ENCODE measurements at regions not wholly inside any gene's neighbourhood (a gene's known extent, or its start where the extent isn't known, plus 50 kb on each side); places are given as distances from the start of the nearest gene placed in this dataset.
A peak's percentile ranks its signal among the peaks of the same experiment; 100 is the strongest.

- 0 to 5% methylated on average over 1 of the region's 1 CpG for WGBS, 2 experiments (ENCODE audit: low coverage in 1 of 2, low lambda C conversion rate in 2 of 2, missing lambda C conversion rate in 2 of 2)
- in situ Hi-C loops (cut with MboI), result no loop called here
- Histone ChIP-seq H2AFZ (no peak overlapping the region), H3K4me3 (no peak overlapping the region), H3K9ac (no peak overlapping the region), H3F3A (ENCODE audit: insufficient read depth) (no peaks in the 10 kb centered on the region), H3K27me3 (replicated peaks; ENCODE audit: insufficient read depth) (no peaks in the 10 kb centered on the region), H3K36me3 (ENCODE audit: low read depth) (no peaks in the 10 kb centered on the region), H4K20me1 (ENCODE audit: insufficient read depth) (no peaks in the 10 kb centered on the region), H3K9me2 (ENCODE audit: insufficient read depth) (no peaks in the 10 kb centered on the region), H3K79me2 (ENCODE audit: insufficient read depth) (no peaks in the 10 kb centered on the region), H3K4me1 (ENCODE audit: insufficient read depth) (no peaks in the 10 kb centered on the region), H3K4me2 (ENCODE audit: unreplicated experiment) (no peak overlapping the region), H3K9me3 (ENCODE audit: low read depth) (no peaks in the 10 kb centered on the region), H3K27ac (no peak overlapping the region)
- no peak for TF ChIP-seq EZH2 (IDR thresholded peaks at IDR 0.05; ENCODE audit: insufficient read depth, poor library complexity, severe bottlenecking)
- peak; percentile 1 for DNase-seq
These were observed 290.1 kb downstream of the HINT1 start for GRCh38 chr5:130874861-130875417.

GRCh38 chr5:130871346-130872086 lies 293.5 kb downstream of the HINT1 start:
- no peaks in the 10 kb centered on the region for H4K20me1 ChIP-seq (ENCODE audit: insufficient read depth)
- H3F3A ChIP-seq (ENCODE audit: insufficient read depth), result no peaks in the 10 kb centered on the region
- in situ Hi-C loops (cut with MboI), result no loop called here
- no peak overlapping the region for H3K9ac ChIP-seq
- no peaks in the 10 kb centered on the region for H3K27me3 ChIP-seq (replicated peaks; ENCODE audit: insufficient read depth)
- no peak overlapping the region for H2AFZ ChIP-seq
- no peak overlapping the region for H3K4me2 ChIP-seq (ENCODE audit: unreplicated experiment)
- H3K4me3 ChIP-seq, result no peak overlapping the region
- no peaks in the 10 kb centered on the region for H3K79me2 ChIP-seq (ENCODE audit: insufficient read depth)
- DNase-seq, result peak; percentile 42
- H3K9me2 ChIP-seq (ENCODE audit: insufficient read depth), result no peaks in the 10 kb centered on the region
- H3K36me3 ChIP-seq (ENCODE audit: low read depth), result no peaks in the 10 kb centered on the region
- H3K4me1 ChIP-seq (ENCODE audit: insufficient read depth), result no peaks in the 10 kb centered on the region
- H3K27ac ChIP-seq, result no peak overlapping the region
- 6 to 8% methylated on average over 7 of the region's 7 CpGs for WGBS, 2 experiments (ENCODE audit: low coverage in 1 of 2, low lambda C conversion rate in 2 of 2, missing lambda C conversion rate in 2 of 2)
- no peaks in the 10 kb centered on the region for H3K9me3 ChIP-seq (ENCODE audit: low read depth)
- no peak for TF ChIP-seq EZH2 (IDR thresholded peaks at IDR 0.05; ENCODE audit: insufficient read depth, poor library complexity, severe bottlenecking)
- TF ChIP-seq EZH2phosphoT487 (IDR thresholded peaks at IDR 0.05; ENCODE audit: insufficient read depth, low read depth), result no peak

GRCh38 chr5:130870691-130871090 lies 294.4 kb downstream of the HINT1 start:
- no peaks in the 10 kb centered on the region for H3K27me3 ChIP-seq (replicated peaks; ENCODE audit: insufficient read depth)
- no peak overlapping the region for H3K27ac ChIP-seq
- TF ChIP-seq EZH2 (IDR thresholded peaks at IDR 0.05; ENCODE audit: insufficient read depth, poor library complexity, severe bottlenecking) (no peak), EZH2phosphoT487 (IDR thresholded peaks at IDR 0.05; ENCODE audit: insufficient read depth, low read depth) (no peak)

GRCh38 chr5:130868186-130868840 lies 296.7 kb downstream of the HINT1 start:
- H3K79me2 ChIP-seq (ENCODE audit: insufficient read depth), result no peaks in the 10 kb centered on the region
- no peak overlapping the region for H3K4me3 ChIP-seq
- TF ChIP-seq EZH2 (IDR thresholded peaks at IDR 0.05; ENCODE audit: insufficient read depth, poor library complexity, severe bottlenecking), result no peak
- TF ChIP-seq EZH2phosphoT487 (IDR thresholded peaks at IDR 0.05; ENCODE audit: insufficient read depth, low read depth), result no peak
- in situ Hi-C loops (cut with MboI), result no loop called here
- WGBS, 2 experiments (ENCODE audit: low coverage in 1 of 2, low lambda C conversion rate in 2 of 2, missing lambda C conversion rate in 2 of 2), result 0% methylated on average over 1 of the region's 1 CpG
- no peak overlapping the region for H2AFZ ChIP-seq
- H3K9me2 ChIP-seq (ENCODE audit: insufficient read depth), result no peaks in the 10 kb centered on the region
- H4K20me1 ChIP-seq (ENCODE audit: insufficient read depth), result no peaks in the 10 kb centered on the region
- H3K36me3 ChIP-seq (ENCODE audit: low read depth), result no peaks in the 10 kb centered on the region
- no peaks in the 10 kb centered on the region for H3K4me1 ChIP-seq (ENCODE audit: insufficient read depth)
- DNase-seq, result peak; percentile 5
- no peak overlapping the region for H3K9ac ChIP-seq
- H3K27ac ChIP-seq, result no peak overlapping the region
- H3K9me3 ChIP-seq (ENCODE audit: low read depth), result no peaks in the 10 kb centered on the region
- no peaks in the 10 kb centered on the region for H3K27me3 ChIP-seq (replicated peaks; ENCODE audit: insufficient read depth)
- H3K4me2 ChIP-seq (ENCODE audit: unreplicated experiment), result no peak overlapping the region
- no peaks in the 10 kb centered on the region for H3F3A ChIP-seq (ENCODE audit: insufficient read depth)

More at GRCh38 chr5:130870691-130871090, 294.4 kb downstream of the HINT1 start:
- in situ Hi-C loops (cut with MboI), result no loop called here
- Histone ChIP-seq H4K20me1 (ENCODE audit: insufficient read depth) (no peaks in the 10 kb centered on the region), H3K9ac (no peak overlapping the region), H3K9me2 (ENCODE audit: insufficient read depth) (no peaks in the 10 kb centered on the region), H3K4me1 (ENCODE audit: insufficient read depth) (no peaks in the 10 kb centered on the region), H2AFZ (no peak overlapping the region), H3K9me3 (ENCODE audit: low read depth) (no peaks in the 10 kb centered on the region), H3K79me2 (ENCODE audit: insufficient read depth) (no peaks in the 10 kb centered on the region), H3K4me2 (ENCODE audit: unreplicated experiment) (no peak overlapping the region), H3K36me3 (ENCODE audit: low read depth) (no peaks in the 10 kb centered on the region), H3K4me3 (no peak overlapping the region), H3F3A (ENCODE audit: insufficient read depth) (no peaks in the 10 kb centered on the region)
- WGBS, 2 experiments (ENCODE audit: low coverage in 1 of 2, low lambda C conversion rate in 2 of 2, missing lambda C conversion rate in 2 of 2), result 23 to 27% methylated on average over 2 of the region's 2 CpGs
- DNase-seq, result no peak

Measured in GM23248 (cell line).